RWPE1 (cell line): ENCODE measurements at regions not wholly inside any gene's neighbourhood (a gene's known extent, or its start where the extent isn't known, plus 50 kb on each side); places are given as distances from the start of the nearest gene placed in this dataset.

Source experiments
- CTCF ChIA-PET: fragments of 350-600 bp; sonication (Branson Sonifier 250); formaldehyde crosslinking; extraction: SDS; loops from one replicate; lab custom pipeline; 2021; lab: Yijun Ruan, JAX
- POLR2A ChIA-PET: fragments of 400-600 bp; formaldehyde crosslinking; extraction: SDS; loops from one replicate; lab custom pipeline; 2020; ENCODE audit warnings: antibody characterized with exemption; ENCODE audit not compliant: low non-redundant PET; lab: Yijun Ruan, JAX
- DNase-seq: peaks from one replicate; pipeline ENCODE4 v3.0.0; 2012; ENCODE audit warnings: low spot score
- H3K27ac ChIP-seq: fragments of 450-650 bp; 2 replicates; pipeline ENCODE4 v1.5.1; 2017
- TF ChIP-seq, protein P1 (sequence below): fragments of 450-650 bp; conservative IDR thresholded peaks from 2 replicates; pipeline ENCODE4 v1.5.1; 2017; ENCODE audit warnings: low read depth, mild to moderate bottlenecking

GRCh38 chr6:150456466-150456865 lies 87.7 kb downstream of the IYD start:
- ChIA-PET POLR2A (no interaction called here), CTCF (no interaction called here)
- no peak for DNase-seq
- TF ChIP-seq, protein P1, sequence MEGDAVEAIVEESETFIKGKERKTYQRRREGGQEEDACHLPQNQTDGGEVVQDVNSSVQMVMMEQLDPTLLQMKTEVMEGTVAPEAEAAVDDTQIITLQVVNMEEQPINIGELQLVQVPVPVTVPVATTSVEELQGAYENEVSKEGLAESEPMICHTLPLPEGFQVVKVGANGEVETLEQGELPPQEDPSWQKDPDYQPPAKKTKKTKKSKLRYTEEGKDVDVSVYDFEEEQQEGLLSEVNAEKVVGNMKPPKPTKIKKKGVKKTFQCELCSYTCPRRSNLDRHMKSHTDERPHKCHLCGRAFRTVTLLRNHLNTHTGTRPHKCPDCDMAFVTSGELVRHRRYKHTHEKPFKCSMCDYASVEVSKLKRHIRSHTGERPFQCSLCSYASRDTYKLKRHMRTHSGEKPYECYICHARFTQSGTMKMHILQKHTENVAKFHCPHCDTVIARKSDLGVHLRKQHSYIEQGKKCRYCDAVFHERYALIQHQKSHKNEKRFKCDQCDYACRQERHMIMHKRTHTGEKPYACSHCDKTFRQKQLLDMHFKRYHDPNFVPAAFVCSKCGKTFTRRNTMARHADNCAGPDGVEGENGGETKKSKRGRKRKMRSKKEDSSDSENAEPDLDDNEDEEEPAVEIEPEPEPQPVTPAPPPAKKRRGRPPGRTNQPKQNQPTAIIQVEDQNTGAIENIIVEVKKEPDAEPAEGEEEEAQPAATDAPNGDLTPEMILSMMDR = no peak
- no peak overlapping the region for H3K27ac ChIP-seq

GRCh38 chr6:150456902-150457643 lies 88.3 kb downstream of the IYD start:
- no peak overlapping the region for H3K27ac ChIP-seq
- no peak for DNase-seq
- TF ChIP-seq, protein P1 = no peak
- CTCF ChIA-PET = no interaction called here
- POLR2A ChIA-PET = no interaction called here

DNA sequence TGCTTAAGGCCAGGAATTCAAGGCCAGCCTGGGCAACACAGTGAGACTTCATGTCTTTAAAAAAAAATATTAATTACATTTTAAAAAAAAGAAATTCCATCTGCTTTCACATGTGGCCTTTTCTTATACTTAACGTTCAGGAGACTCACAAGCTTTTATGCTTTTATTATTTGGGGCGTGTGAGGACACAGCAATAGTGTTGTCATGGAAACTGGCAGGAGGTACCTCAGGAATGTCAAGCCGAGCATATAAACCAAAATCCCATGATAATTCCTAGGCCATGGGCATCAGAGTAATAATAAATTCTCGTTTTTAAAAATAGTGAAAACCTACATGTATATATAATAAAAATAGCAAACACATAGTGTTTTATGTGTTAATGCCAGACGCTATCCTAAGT lies 89.8 kb downstream of the IYD start:
- no peak overlapping the region for H3K27ac ChIP-seq
- ChIA-PET POLR2A (no interaction called here), CTCF (no interaction called here)
- DNase-seq = no peak
- TF ChIP-seq, protein P1 = no peak

GRCh38 chr6:150463852-150464251 lies 95.0 kb downstream of the IYD start:
- no peak for DNase-seq
- ChIA-PET POLR2A (no interaction called here), CTCF (no interaction called here)
- H3K27ac ChIP-seq = no peak overlapping the region
- TF ChIP-seq, protein P1 = no peak

DNA sequence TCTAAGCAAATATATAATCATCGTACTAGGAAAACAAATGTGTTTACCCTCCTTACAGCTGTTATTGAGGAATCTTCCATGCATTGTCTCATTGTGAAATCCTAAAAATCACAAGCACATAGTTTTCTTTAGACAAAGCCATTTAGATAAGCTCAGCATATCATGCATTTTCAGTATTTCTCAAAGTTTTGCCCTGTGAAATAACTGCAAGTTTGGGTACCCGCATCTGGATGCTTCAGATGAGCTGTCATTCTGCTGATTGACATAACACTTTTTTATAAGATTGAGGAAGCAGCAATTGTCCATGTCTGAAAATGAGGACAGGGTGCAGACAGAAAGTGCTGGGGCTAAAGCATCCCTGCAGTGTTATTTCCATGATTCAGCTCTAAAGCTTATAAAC lies 96.2 kb downstream of the IYD start:
- no peak for DNase-seq
- TF ChIP-seq, protein P1 = no peak
- no peak overlapping the region for H3K27ac ChIP-seq
- CTCF ChIA-PET = no interaction called here
- POLR2A ChIA-PET = no interaction called here

DNA sequence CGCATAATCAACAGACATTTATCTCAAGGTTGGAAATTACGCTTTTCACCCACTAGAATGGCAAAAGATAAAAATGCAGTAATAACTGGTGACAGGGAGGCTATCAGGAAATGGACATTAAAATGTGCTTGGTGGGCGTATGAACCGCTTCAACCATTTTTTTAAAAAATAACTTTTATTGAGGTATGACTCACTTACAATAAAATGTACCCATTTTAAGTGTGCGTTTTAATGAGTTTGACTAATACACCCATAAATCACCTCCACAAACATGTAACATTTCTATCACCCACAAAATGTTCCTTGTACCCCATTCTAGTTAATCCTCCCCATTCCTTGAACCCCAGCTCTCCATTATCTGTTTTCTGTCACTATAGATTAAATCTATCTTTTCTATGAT lies 96.8 kb downstream of the IYD start:
- ChIA-PET POLR2A (no interaction called here), CTCF (no interaction called here)
- DNase-seq = no peak
- H3K27ac ChIP-seq = no peak overlapping the region
- TF ChIP-seq, protein P1 = no peak
